ENCODE measurements at regions not wholly inside any gene's neighbourhood (a gene's known extent, or its start where the extent isn't known, plus 50 kb on each side); places are given as distances from the start of the nearest gene placed in this dataset.

DNA sequence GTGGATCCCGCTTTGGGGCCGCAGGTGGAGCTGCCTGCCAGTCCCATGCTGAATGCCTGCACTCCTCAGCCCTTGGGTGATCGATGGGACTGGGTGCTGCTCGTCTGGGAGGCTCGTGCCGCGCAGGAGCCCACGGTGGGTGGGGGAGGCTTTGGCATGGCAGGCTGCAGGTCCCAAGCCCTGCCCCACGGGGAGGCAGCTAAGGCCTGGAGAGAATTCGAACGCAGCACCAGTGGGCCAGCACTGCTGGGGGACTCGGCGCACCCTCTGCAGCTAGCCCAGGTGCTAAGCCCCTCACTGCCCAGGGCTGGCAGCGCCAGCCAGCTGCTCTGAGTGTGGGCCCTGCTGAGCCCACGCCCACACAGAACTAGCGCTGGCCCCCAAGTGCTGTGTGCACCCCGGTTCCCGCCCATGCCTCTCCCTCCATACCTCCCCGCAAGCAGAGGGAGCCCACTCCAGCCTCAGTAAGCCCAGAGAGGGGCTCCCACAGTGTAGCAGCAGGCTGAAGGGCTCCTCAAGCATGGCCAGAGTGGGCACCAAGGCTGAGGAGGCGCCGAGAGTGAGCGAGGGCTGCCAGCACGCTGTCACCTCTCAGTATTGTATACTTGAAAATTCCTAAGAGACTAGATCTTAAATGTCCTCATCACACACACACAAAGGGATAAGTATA is 1654.2 kb upstream of the SLC39A10 start:
- no peak for TF ChIP-seq ZFX (IDR thresholded peaks at IDR 0.05; ENCODE audit: borderline replicate concordance)
- TF ChIP-seq, protein P1, sequence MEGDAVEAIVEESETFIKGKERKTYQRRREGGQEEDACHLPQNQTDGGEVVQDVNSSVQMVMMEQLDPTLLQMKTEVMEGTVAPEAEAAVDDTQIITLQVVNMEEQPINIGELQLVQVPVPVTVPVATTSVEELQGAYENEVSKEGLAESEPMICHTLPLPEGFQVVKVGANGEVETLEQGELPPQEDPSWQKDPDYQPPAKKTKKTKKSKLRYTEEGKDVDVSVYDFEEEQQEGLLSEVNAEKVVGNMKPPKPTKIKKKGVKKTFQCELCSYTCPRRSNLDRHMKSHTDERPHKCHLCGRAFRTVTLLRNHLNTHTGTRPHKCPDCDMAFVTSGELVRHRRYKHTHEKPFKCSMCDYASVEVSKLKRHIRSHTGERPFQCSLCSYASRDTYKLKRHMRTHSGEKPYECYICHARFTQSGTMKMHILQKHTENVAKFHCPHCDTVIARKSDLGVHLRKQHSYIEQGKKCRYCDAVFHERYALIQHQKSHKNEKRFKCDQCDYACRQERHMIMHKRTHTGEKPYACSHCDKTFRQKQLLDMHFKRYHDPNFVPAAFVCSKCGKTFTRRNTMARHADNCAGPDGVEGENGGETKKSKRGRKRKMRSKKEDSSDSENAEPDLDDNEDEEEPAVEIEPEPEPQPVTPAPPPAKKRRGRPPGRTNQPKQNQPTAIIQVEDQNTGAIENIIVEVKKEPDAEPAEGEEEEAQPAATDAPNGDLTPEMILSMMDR (IDR thresholded peaks at IDR 0.05), result no peak

All from 22Rv1 (cell line).